Hematopoietic multipotent progenitor cell (in vitro differentiated cells): ENCODE measurements at regions not wholly inside any gene's neighbourhood (a gene's known extent, or its start where the extent isn't known, plus 50 kb on each side); places are given as distances from the start of the nearest gene placed in this dataset.
"Not testable (repeated sequence)": the region's sequence is repeated elsewhere in the genome, so short reads cannot be mapped to it uniquely, and the experiment has no call there.

Source experiments
- DNase-seq, 3 donors: peaks; one replicate each; pipeline ENCODE4 v3.0.0-alpha.2; 2011 to 2015; ENCODE audit warnings: low read depth in 2 of 3, low spot score in 2 of 3

- DNase-seq: no peak
These were observed 436.1 kb downstream of the SPATA31D1 start for GRCh38 chr9:82424599-82425120.

- no peak for DNase-seq
These were observed 442.5 kb downstream of the SPATA31D1 start for GRCh38 chr9:82431121-82431520.

GRCh38 chr9:82433290-82433931 is 444.8 kb downstream of the SPATA31D1 start:
- DNase-seq: not testable (repeated sequence)

GRCh38 chr9:82436475-82436874 is 447.9 kb downstream of the SPATA31D1 start:
- no peak for DNase-seq

- not testable (repeated sequence) for DNase-seq
These were observed 448.6 kb downstream of the SPATA31D1 start for GRCh38 chr9:82437183-82437582.

GRCh38 chr9:82438581-82438980 is 450.0 kb downstream of the SPATA31D1 start:
- no peak for DNase-seq

GRCh38 chr9:82443312-82443711 is 454.7 kb downstream of the SPATA31D1 start:
- no peak for DNase-seq

- DNase-seq: no peak
These were observed 457.0 kb downstream of the SPATA31D1 start for GRCh38 chr9:82445556-82445955.

- DNase-seq: no peak
These were observed 458.8 kb downstream of the SPATA31D1 start for GRCh38 chr9:82447343-82447742.

- DNase-seq: no peak
These were observed 461.4 kb downstream of the SPATA31D1 start for GRCh38 chr9:82449986-82450385.

GRCh38 chr9:82454509-82455190 is 466.1 kb downstream of the SPATA31D1 start:
- DNase-seq: no peak

- DNase-seq: no peak
These were observed 468.1 kb downstream of the SPATA31D1 start for GRCh38 chr9:82456642-82457041.

GRCh38 chr9:82457298-82457697 is 468.7 kb downstream of the SPATA31D1 start:
- DNase-seq: no peak

GRCh38 chr9:82457891-82458290 is 469.3 kb downstream of the SPATA31D1 start:
- no peak for DNase-seq

- no peak for DNase-seq
These were observed 469.7 kb downstream of the SPATA31D1 start for GRCh38 chr9:82458296-82458695.

- no peak for DNase-seq
These were observed 478.2 kb downstream of the SPATA31D1 start for GRCh38 chr9:82466616-82467260.

- DNase-seq: no peak
These were observed 478.9 kb downstream of the SPATA31D1 start for GRCh38 chr9:82467436-82467835.

- no peak for DNase-seq
These were observed 485.7 kb downstream of the SPATA31D1 start for GRCh38 chr9:82474235-82474634.

GRCh38 chr9:82475584-82476301 is 487.2 kb downstream of the SPATA31D1 start:
- DNase-seq: no peak

- no peak for DNase-seq
These were observed 492.3 kb downstream of the SPATA31D1 start for GRCh38 chr9:82480921-82481320.

- DNase-seq: no peak
These were observed 499.4 kb downstream of the SPATA31D1 start for GRCh38 chr9:82487935-82488312.
